Activated naive CD8-positive, alpha-beta T cell (primary cell): ENCODE measurements at regions not wholly inside any gene's neighbourhood (a gene's known extent, or its start where the extent isn't known, plus 50 kb on each side); places are given as distances from the start of the nearest gene placed in this dataset.

ENCODE experiments used
- H3K27ac Mint-ChIP-seq: one replicate; pipeline ENCODE4 v1.8.0; 2021; ENCODE audit warnings: mixed read lengths
- H3K27me3 Mint-ChIP-seq: one replicate; pipeline ENCODE4 v1.8.0; 2021; ENCODE audit warnings: mixed read lengths
- H3K36me3 Mint-ChIP-seq: one replicate; pipeline ENCODE4 v1.8.0; 2021; ENCODE audit warnings: mixed read lengths
- H3K4me1 Mint-ChIP-seq: one replicate; pipeline ENCODE4 v1.8.0; 2021; ENCODE audit warnings: low read depth, mixed read lengths
- H3K4me3 Mint-ChIP-seq: one replicate; pipeline ENCODE4 v1.8.0; 2021; ENCODE audit warnings: mild to moderate bottlenecking, mixed read lengths
- H3K9me3 Mint-ChIP-seq: one replicate; pipeline ENCODE4 v1.8.0; 2021; ENCODE audit warnings: low read depth, mixed read lengths

GRCh38 chr12:113642672-113643071, 171.0 kb upstream of the LHX5 start:
- no peaks in the 10 kb centered on the region for H3K36me3 Mint-ChIP-seq
- no peaks in the 10 kb centered on the region for H3K4me1 Mint-ChIP-seq
- peaks cover 27% of the 10 kb centered on the region for H3K27me3 Mint-ChIP-seq
- H3K4me3 Mint-ChIP-seq, result no peak overlapping the region
- no peaks in the 10 kb centered on the region for H3K9me3 Mint-ChIP-seq
- no peak overlapping the region for H3K27ac Mint-ChIP-seq

DNA sequence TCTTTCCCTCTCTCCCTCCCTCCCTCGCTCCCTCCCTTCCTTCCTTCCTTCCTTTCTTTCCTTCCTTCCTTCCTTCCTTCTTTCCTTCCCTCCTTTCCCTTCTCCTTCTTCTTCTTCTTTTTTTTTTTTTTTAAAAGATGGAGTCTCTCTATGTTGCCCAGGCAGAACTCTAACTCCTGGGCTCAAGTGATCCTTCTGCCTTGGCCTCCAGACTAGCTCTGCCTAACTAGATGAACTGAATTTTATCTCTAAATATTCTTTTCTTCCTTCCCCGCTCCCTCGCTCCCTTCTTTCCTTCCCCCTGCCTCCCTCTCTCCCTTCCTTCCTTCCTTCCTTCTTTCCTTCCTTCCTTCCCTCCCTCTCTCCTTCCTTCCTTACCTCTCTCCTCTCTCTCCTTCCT, 170.5 kb upstream of the LHX5 start:
- H3K27me3 Mint-ChIP-seq, result peaks cover 27% of the 10 kb centered on the region
- H3K4me1 Mint-ChIP-seq, result no peaks in the 10 kb centered on the region
- H3K9me3 Mint-ChIP-seq, result no peaks in the 10 kb centered on the region
- no peak overlapping the region for H3K27ac Mint-ChIP-seq
- no peak overlapping the region for H3K4me3 Mint-ChIP-seq
- no peaks in the 10 kb centered on the region for H3K36me3 Mint-ChIP-seq

DNA sequence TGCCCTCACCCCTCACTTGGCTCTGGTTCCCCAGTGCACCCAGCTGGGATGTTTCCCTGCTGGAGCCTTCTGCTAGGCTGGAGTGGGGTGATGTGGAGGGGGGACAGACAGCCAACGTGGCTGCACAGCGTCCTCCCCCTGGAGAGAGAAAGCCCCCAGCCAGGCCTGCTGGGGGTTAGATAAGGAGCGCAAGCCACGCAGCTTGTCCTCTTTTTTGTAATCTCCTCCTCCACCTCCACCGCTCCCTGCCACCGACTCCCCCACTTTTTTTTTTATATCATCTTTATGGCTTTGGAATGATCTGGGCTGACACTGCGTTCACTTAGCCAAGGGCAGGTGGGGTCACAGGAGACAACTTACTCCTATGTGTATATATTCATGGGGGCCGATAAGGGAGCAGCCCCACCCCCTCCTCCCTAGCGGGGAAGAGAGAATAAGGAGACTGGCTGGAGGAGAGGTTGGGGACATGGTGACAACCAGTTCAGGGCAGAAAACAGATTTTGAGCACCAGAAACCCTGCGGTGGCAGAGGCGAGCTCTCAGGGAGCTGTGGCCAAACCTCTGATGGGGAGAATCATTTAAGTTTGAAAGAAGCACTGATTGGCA, 169.9 kb upstream of the LHX5 start:
- Mint-ChIP-seq H3K27me3 (peaks cover 27% of the 10 kb centered on the region), H3K27ac (no peak overlapping the region), H3K4me3 (no peak overlapping the region), H3K36me3 (no peaks in the 10 kb centered on the region), H3K4me1 (no peaks in the 10 kb centered on the region), H3K9me3 (no peaks in the 10 kb centered on the region)

GRCh38 chr12:113640837-113641236, 169.2 kb upstream of the LHX5 start:
- no peaks in the 10 kb centered on the region for H3K9me3 Mint-ChIP-seq
- no peaks in the 10 kb centered on the region for H3K36me3 Mint-ChIP-seq
- no peak overlapping the region for H3K4me3 Mint-ChIP-seq
- H3K4me1 Mint-ChIP-seq, result no peaks in the 10 kb centered on the region
- peaks cover 23% of the 10 kb centered on the region for H3K27me3 Mint-ChIP-seq
- H3K27ac Mint-ChIP-seq, result no peak overlapping the region

- peaks cover 20% of the 10 kb centered on the region for H3K27me3 Mint-ChIP-seq
These were observed 167.8 kb upstream of the LHX5 start for GRCh38 chr12:113639474-113639873.

DNA sequence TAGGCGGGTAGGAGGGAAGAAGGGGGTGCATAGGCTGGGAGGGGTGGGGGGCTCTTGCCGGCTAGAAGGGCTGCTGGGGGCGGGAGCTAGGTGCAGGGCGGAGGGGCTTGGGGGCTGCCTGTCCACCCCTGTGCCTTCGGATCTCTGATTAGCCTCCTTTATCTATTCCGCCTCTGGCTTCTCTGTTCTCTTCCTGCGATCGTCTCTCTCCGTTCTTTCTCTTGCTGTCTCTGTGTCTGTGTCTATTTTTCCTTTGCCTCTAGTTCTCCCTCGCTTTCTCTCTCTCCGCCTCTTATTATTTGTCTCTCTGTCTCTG, 166.7 kb upstream of the LHX5 start:
- H3K4me3 Mint-ChIP-seq, result no peak overlapping the region
- H3K27ac Mint-ChIP-seq, result no peak overlapping the region
- no peaks in the 10 kb centered on the region for H3K9me3 Mint-ChIP-seq
- H3K4me1 Mint-ChIP-seq, result no peaks in the 10 kb centered on the region
- H3K27me3 Mint-ChIP-seq, result peaks cover 18% of the 10 kb centered on the region
- H3K36me3 Mint-ChIP-seq, result no peaks in the 10 kb centered on the region

More at GRCh38 chr12:113639474-113639873, 167.8 kb upstream of the LHX5 start:
- Mint-ChIP-seq H3K9me3 (no peaks in the 10 kb centered on the region), H3K27ac (no peak overlapping the region), H3K36me3 (no peaks in the 10 kb centered on the region), H3K4me3 (no peak overlapping the region), H3K4me1 (no peaks in the 10 kb centered on the region)

DNA sequence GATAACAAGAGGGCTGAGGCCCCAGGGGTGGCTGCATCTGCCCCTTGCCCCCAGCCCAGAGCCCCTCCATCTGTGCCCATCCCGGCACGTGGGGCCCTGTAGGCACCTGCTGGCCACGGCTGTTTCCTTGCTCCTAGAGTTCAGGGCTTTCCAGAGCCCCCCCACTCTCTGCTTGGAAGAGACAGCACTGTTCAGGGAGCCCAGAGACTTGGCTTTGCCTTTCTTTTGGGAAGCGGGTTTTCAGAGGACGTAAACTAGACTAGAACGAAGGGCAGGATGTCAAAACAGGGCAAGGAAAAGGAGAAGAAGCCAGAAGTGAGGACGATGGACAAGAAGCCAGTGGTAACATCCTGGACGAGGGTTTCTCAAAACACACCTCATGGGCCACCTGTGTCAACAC, 163.3 kb upstream of the LHX5 start:
- no peak overlapping the region for H3K27ac Mint-ChIP-seq
- H3K4me3 Mint-ChIP-seq, result no peak overlapping the region
- no peaks in the 10 kb centered on the region for H3K36me3 Mint-ChIP-seq
- peaks cover 4% of the 10 kb centered on the region for H3K9me3 Mint-ChIP-seq
- no peaks in the 10 kb centered on the region for H3K4me1 Mint-ChIP-seq
- H3K27me3 Mint-ChIP-seq, result peaks cover 14% of the 10 kb centered on the region

DNA sequence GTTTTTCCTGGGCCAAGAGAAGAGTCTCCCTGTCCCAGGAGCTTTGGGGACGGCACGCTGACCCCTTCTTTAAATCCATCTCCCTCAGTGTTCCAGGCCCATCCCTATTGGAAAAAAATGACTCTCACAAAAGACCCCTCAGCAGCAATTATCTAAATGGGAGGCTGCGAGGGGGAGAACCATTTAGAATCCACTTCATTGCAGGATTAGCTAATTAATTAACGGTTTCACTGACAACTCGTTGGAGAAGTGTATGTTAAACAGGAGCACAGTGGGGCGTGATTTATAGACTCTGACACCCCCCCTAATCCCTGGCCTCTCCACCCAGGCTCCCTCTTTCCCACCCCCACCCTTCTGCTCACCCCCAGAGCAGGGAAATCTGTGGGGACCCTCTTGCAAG, 162.8 kb upstream of the LHX5 start:
- Mint-ChIP-seq H3K27me3 (peaks cover 11% of the 10 kb centered on the region), H3K4me1 (no peaks in the 10 kb centered on the region), H3K36me3 (no peaks in the 10 kb centered on the region), H3K9me3 (peaks cover 4% of the 10 kb centered on the region), H3K4me3 (no peak overlapping the region), H3K27ac (no peak overlapping the region)

GRCh38 chr12:113633678-113634332, 162.1 kb upstream of the LHX5 start:
- Mint-ChIP-seq H3K27ac (no peak overlapping the region), H3K27me3 (peaks cover 8% of the 10 kb centered on the region), H3K36me3 (no peaks in the 10 kb centered on the region), H3K4me3 (no peak overlapping the region), H3K9me3 (peaks cover 4% of the 10 kb centered on the region), H3K4me1 (no peaks in the 10 kb centered on the region)

DNA sequence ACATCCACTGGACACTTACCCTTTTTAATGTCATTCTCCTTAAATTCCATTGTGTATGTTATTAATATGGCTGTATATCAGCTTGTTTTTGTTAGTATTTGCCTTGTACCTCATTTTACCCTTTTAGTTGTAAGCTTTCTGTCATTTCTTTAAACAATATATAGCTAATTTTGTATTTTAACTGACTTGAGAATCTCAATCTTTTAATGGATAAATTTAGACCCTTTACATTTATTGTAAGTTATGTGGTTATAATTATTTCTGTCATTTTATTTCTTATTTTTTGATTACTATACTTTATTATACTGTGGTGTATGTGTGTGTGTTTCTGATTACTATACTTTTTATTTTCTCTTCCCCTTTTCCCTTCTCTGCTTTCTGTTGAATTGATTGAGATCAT, 159.0 kb upstream of the LHX5 start:
- H3K4me3 Mint-ChIP-seq, result no peak overlapping the region
- peaks cover 11% of the 10 kb centered on the region for H3K9me3 Mint-ChIP-seq
- peaks cover 10% of the 10 kb centered on the region for H3K27me3 Mint-ChIP-seq
- no peak overlapping the region for H3K27ac Mint-ChIP-seq
- no peaks in the 10 kb centered on the region for H3K4me1 Mint-ChIP-seq
- no peaks in the 10 kb centered on the region for H3K36me3 Mint-ChIP-seq

- Mint-ChIP-seq H3K9me3 (peaks cover 7% of the 10 kb centered on the region), H3K27ac (no peak overlapping the region), H3K4me1 (no peaks in the 10 kb centered on the region), H3K4me3 (no peak overlapping the region), H3K27me3 (peaks cover 9% of the 10 kb centered on the region), H3K36me3 (no peaks in the 10 kb centered on the region)
These were observed 153.8 kb upstream of the LHX5 start for GRCh38 chr12:113625499-113625898.

GRCh38 chr12:113622410-113622809, 150.7 kb upstream of the LHX5 start:
- H3K27me3 Mint-ChIP-seq, result peaks cover 5% of the 10 kb centered on the region
- peaks cover 4% of the 10 kb centered on the region for H3K9me3 Mint-ChIP-seq
- H3K36me3 Mint-ChIP-seq, result no peaks in the 10 kb centered on the region
- no peak overlapping the region for H3K27ac Mint-ChIP-seq
- no peaks in the 10 kb centered on the region for H3K4me1 Mint-ChIP-seq
- no peak overlapping the region for H3K4me3 Mint-ChIP-seq

DNA sequence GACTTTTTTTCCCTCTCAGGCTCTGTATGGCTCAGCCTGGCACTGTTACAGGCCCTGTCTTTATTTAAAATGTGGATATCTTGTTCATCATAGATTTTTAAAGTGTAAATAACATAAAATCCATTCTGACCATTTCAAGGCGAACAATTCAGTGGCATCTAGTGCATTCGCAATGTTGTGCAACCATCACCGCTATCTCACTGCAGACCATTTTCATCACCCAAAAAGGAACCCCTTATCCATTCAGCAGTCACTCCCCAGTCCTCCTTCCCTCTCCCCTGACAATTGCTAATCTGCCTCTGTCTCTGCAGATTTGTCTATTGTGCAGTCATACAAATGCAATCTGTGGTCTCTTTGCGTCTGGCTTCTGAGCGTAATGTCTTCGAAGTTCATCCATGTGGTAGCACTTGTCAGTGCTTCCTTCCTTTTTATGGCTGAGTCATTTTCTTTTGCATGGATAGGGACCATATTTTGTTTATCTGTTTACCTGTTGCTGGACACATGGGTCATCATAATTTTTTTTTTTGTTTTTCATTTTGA, 148.8 kb upstream of the LHX5 start:
- Mint-ChIP-seq H3K27ac (no peak overlapping the region), H3K27me3 (peaks cover 9% of the 10 kb centered on the region), H3K4me3 (no peak overlapping the region), H3K9me3 (no peaks in the 10 kb centered on the region), H3K4me1 (no peaks in the 10 kb centered on the region), H3K36me3 (no peaks in the 10 kb centered on the region)

- Mint-ChIP-seq H3K27ac (no peak overlapping the region), H3K9me3 (peaks cover 4% of the 10 kb centered on the region), H3K27me3 (peaks cover 16% of the 10 kb centered on the region), H3K4me3 (no peak overlapping the region), H3K36me3 (no peaks in the 10 kb centered on the region), H3K4me1 (no peaks in the 10 kb centered on the region)
These were observed 147.5 kb upstream of the LHX5 start for GRCh38 chr12:113619202-113619601.

- Mint-ChIP-seq H3K36me3 (no peaks in the 10 kb centered on the region), H3K4me3 (no peak overlapping the region), H3K27ac (no peak overlapping the region), H3K4me1 (peaks cover 5% of the 10 kb centered on the region), H3K9me3 (peaks cover 4% of the 10 kb centered on the region), H3K27me3 (peaks cover 36% of the 10 kb centered on the region)
These were observed 141.7 kb upstream of the LHX5 start for GRCh38 chr12:113613414-113613813.

- H3K27ac Mint-ChIP-seq, result no peak overlapping the region
- peaks cover 38% of the 10 kb centered on the region for H3K27me3 Mint-ChIP-seq
- H3K4me3 Mint-ChIP-seq, result no peak overlapping the region
- peaks cover 4% of the 10 kb centered on the region for H3K9me3 Mint-ChIP-seq
- no peaks in the 10 kb centered on the region for H3K36me3 Mint-ChIP-seq
- H3K4me1 Mint-ChIP-seq, result peaks cover 5% of the 10 kb centered on the region
These were observed 141.1 kb upstream of the LHX5 start for GRCh38 chr12:113612793-113613192.
